ENCODE measurements at regions not wholly inside any gene's neighbourhood (a gene's known extent, or its start where the extent isn't known, plus 50 kb on each side); places are given as distances from the start of the nearest gene placed in this dataset.
A peak's percentile ranks its signal among the peaks of the same experiment; 100 is the strongest.

DNA sequence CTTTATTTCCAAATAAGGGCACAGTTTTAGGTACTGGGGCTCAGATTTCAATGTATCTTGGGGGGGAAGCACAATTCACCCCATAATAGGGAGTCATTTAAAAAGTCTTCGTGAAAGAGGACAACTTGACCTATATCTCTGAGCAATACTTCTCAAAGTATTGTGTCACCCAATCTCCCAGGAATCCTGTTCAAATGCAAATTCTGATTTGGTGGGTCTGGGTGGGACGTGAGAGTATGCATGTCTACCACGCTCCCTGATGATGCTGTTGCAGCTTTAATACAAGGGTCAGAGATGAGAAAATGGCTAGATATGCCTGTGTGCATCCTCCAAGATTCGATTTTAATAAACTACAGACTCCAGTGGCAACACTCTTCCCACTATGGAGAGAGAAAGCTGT is 514.8 kb downstream of the BCOR start:
- DNase-seq = no peak

DNA sequence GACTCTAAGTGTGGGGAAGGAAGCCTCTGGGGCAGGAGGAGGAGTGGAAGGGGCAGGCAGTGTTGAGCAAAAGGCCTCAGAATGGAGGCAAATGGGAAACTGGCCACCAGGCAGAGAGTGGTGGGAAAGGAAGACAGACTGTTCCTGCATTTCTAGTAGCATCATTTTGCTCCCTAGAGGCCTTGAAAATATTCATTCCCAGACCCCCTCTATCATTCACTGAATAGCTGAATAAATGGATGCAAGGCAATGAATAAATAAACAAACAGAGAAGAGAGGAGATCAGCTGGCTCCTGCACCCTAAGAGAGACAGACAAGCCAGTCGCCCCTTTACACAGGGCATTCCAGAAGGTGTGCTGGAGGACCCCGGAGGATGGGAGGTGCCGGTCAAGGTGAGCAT is 511.9 kb downstream of the BCOR start:
- DNase-seq = no peak

GRCh38 chrX:39586359-39586758 is 511.4 kb downstream of the BCOR start:
- DNase-seq = no peak

DNA sequence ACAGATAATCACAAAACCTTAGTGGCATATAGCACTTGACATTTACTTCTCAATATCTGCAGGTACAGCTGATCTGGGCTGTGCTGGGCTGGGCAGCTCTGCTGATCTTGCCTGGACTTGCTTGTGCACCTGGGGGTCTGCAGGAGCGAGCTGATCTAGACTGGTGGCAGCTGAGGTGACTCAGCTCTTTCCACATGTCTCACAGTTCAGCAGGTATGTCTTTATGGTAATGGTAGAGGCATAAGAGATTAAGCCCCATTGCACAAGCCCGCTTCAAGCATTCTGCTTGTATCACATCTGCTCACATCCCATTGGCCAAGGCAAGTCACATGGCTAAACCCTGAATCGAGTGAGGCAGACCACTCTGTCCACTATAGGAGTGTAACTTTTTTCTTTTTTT is 506.7 kb downstream of the BCOR start:
- DNase-seq = no peak

DNA sequence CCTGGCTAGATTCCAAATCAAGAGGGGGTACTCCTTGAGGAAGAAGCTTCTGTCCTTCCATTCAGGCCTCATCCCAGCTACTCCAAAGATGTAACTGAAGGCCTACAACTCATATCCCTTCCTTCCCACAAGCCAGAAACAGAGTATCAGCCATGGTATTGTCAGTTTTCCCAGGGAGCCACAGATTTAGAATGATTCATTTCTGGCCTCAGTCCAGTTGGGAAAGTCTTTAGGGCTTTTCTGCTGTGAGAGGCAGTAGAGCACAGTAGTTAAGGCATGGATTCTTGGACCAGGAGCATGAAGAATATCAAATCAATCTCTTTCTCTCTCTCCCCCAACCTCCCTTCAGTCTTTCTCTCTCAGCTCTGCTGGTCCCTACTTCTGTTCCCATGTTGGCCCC is 505.0 kb downstream of the BCOR start:
- no peak for DNase-seq

DNA sequence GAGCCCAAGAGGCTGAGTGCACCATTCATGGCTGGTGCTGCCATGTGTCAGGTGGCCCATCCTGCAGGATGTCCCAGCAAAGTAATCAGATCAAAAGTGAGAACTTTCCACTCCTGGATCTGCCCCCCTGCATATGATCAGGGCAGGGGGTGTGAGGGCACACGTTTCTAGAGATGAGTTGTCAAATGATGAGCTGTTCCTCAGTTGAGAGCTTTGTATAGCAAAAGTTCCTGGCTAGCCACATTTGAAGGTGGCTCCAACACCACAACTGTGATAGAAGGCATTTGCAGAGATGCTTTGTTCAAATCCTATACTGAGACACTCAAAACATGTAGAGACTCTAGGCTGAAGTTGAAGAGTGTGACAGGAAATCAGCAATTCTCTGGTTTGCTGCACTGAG is 501.8 kb downstream of the BCOR start:
- DNase-seq = no peak

GRCh38 chrX:39596437-39596836 is 501.3 kb downstream of the BCOR start:
- no peak for DNase-seq

DNA sequence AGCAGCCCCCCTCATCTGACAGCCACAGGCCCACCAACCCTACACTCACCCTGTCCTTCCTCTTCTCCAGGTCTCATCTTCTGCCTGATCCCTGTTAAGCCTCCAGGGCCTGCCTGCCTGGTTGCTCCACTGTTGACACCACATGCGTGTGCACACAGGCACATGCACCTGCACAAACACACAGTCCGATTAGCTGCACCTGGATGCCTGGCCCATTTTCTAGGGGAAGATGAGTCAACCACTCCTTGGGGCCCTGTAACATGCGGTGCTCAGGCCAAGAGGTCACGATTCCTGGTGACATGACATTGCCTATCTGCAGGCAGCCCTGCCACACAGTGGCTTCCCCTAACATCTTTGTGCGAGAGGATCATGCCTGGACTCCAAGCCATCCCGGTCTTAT is 498.4 kb downstream of the BCOR start:
- no peak for DNase-seq

- DNase-seq = no peak
Measured at GRCh38 chrX:39600222-39600621, 497.5 kb downstream of the BCOR start.

- no peak for DNase-seq
Measured at GRCh38 chrX:39601231-39602177, 496.3 kb downstream of the BCOR start.

GRCh38 chrX:39602195-39602594 is 495.6 kb downstream of the BCOR start:
- DNase-seq = no peak

GRCh38 chrX:39603230-39603629 is 494.5 kb downstream of the BCOR start:
- no peak for DNase-seq

- DNase-seq = no peak
Measured at GRCh38 chrX:39605183-39605582, 492.6 kb downstream of the BCOR start.

DNA sequence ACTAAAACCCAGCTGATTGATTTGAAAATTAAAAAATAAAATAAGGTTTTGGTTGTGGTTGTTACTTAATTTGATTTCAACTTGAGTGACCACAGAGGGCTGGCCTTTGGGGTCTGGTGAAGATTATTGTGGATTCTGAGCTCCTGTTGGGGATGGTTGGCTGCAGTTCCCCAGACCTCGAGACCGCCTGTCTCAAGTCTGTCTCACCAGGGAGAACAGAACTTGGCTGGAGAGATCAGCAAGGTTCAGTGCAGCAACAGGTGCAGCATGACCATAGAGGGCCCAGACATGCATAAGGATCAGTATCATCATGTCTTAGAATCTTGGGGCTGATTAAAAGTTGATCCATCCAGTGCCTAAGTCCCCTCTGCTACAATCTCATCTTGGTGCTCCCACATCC is 491.9 kb downstream of the BCOR start:
- DNase-seq = no peak

DNA sequence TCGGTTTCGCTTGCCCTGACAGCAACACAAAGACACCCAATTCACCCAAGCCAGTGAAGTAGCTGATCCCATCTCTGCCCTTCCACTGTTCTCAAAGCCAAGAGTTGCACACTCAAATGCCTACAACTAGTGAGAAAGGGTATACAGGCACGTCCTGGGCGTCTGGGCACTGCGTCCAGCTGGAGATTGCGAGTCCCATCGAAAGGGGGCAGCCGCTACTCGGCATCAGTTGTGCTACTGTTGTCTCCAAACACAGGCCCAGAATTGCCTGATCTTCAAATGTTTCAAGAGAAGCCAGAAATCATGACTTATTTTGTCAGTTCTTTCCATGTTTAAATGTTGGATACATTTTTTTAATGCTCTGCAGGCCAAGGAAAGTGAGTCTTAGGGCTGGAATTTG is 487.8 kb downstream of the BCOR start:
- DNase-seq = no peak

DNA sequence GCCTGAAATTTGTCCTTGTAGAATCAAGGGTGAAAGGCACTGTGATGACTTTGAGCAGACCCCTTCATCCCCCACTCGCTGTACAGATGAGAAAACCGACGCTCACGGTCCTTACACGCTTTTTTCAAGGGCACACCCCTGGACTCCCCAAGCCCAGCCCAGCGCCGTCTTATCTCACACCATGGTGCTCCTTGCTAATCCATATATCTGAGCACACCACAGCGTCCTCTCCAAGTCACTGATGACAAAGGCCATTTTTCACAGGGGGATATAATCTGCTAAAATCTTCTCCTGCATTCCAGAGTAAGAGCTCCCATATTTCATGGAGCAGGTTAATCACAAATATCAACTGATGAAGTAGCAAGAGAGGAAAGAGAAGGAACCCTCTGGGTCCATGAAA is 486.3 kb downstream of the BCOR start:
- no peak for DNase-seq

DNA sequence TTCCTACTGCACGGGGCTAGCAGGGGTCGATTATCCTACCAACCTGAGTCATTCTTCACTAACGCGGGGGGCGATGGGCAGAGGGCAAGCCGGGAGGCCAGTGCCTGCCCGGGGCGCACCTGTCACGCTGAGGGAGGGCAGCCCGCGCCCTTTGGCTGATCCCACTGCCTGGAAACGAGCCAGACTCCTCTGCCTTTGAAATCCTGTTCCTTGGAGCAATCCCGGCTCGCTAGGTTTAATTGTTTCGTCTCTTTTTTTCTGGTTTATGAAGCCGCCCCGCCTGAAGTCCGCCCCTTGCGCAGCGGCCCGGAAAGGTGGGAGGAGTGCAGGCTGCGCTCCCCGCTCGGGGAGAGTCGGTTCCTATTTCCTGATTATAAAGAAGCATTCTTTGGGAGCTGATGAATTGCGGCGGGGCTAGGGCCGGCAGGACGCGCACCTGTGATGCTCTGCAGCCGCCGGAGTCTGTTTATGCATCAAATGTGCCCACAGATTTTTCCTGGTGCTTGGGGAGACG is 484.2 kb downstream of the BCOR start:
- DNase-seq = no peak

GRCh38 chrX:39613997-39614679 is 483.6 kb downstream of the BCOR start:
- peak in 2 of 4 experiments; percentile 3 to 7 for DNase-seq

GRCh38 chrX:39614680-39614998 is 483.1 kb downstream of the BCOR start:
- DNase-seq = no peak

DNA sequence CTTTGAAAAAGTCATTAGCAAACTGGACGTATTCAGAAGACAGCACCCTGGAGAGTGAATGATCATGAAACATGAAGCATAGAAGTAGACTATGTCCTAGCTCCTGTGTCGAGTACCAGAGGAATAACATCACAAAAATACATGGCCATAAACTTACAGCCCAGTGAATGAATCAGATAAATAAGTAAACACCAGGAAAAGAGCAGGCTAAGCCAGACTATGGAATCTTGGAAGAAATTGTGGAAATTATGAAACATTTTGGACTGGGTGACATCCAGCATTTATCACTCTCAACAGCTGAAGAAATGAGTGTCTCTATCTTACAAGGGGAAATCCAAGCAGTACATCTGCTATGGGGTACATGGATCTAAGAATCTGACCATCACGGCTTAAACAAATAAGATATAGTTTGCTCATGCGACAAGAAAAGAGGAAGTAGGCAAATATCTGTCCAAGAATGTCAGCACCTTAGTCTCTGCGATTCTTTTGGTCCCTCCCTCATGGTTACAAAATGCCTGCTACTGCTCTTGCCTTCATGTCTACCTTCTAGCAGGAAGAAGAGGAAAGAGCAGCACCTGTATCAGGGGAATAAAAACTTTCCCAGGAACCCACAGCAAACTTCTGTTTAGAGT is 481.5 kb downstream of the BCOR start:
- no peak for DNase-seq

- no peak for DNase-seq
Measured at GRCh38 chrX:39616731-39617130, 481.0 kb downstream of the BCOR start.

DNA sequence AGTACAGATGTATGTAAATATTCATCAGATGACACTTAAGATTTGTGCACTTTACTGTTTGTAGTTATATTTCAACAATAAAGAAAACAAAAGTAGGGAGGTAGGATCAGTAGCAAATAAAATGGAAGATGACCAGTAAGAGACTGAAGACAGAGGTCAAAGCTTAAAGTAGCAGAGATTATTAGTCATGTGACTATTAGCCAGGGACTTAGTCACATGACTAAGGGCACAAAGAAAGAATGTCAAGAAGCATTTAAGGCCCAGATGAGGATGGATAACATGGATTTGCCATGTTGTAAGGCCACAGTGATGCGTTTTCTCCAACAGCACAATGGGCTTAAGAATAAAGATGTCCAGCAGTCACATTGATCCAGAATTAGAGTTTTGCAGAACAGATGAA is 479.6 kb downstream of the BCOR start:
- no peak for DNase-seq

DNA sequence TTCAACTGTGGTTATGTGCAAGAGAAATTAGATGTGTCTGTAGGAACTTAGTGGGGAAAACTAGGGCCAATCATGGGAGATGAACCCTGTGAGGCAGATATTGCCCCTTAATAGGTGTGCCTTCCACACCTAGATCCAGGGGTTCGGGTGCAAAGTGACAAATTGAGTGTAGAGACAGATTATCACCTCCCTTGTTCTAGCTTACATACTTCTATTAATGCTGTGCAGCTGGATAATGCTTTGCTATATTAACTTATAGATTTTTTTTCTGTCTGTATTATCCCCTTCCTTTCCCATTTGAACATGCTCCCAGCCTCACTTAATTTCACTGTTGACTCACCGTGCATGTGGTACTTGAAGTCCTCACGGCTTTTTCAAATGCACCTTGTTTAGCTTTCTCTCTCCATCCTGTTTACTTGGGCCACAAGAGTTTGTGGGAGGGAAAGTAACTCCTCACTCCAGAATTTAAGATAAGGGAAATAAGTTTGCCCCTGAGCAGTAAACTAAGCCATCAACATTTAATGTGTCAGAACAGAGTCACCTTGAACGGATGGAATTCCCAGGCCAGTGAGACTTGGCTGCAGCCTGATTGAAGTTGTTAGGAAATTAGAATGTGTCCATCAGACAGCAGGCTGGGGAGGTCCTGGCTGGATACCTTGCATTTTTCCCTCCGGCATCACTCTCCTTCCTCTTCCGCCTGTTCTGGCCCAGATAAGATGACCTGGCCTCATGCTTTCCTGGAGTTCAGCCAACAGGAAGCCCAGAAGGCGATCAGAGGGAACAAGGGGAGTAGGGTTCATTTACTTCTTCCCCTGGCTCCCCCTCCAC is 478.4 kb downstream of the BCOR start:
- no peak for DNase-seq
